Cardiac fibroblast (primary cell): ENCODE measurements at regions not wholly inside any gene's neighbourhood (a gene's known extent, or its start where the extent isn't known, plus 50 kb on each side); places are given as distances from the start of the nearest gene placed in this dataset.

Source experiments
- DNase-seq, 2 donors: peaks; one replicate each; pipeline versions ENCODE4 v3.0.0 to v3.0.0-alpha.2; 2010; ENCODE audit warnings: low read depth in 2 of 2
- H3K4me3 ChIP-seq, 2 donors: replicated peaks in 1 of 2; 1 replicate in 1 of 2; 2 replicates in 1 of 2; pipeline ENCODE4 v1.5.1; 2011; ENCODE audit warnings: low read depth in 2 of 2, low read length in 2 of 2, mild to moderate bottlenecking in 2 of 2, moderate library complexity in 1 of 2
- TF ChIP-seq, protein P1 (sequence below): IDR thresholded peaks from one replicate; pipeline ENCODE4 v1.5.1; 2011; ENCODE audit warnings: low read depth, mild to moderate bottlenecking, low read length, inconsistent platforms

- TF ChIP-seq, protein P1, sequence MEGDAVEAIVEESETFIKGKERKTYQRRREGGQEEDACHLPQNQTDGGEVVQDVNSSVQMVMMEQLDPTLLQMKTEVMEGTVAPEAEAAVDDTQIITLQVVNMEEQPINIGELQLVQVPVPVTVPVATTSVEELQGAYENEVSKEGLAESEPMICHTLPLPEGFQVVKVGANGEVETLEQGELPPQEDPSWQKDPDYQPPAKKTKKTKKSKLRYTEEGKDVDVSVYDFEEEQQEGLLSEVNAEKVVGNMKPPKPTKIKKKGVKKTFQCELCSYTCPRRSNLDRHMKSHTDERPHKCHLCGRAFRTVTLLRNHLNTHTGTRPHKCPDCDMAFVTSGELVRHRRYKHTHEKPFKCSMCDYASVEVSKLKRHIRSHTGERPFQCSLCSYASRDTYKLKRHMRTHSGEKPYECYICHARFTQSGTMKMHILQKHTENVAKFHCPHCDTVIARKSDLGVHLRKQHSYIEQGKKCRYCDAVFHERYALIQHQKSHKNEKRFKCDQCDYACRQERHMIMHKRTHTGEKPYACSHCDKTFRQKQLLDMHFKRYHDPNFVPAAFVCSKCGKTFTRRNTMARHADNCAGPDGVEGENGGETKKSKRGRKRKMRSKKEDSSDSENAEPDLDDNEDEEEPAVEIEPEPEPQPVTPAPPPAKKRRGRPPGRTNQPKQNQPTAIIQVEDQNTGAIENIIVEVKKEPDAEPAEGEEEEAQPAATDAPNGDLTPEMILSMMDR, result no peak
- H3K4me3 ChIP-seq, result no peak overlapping the region
- DNase-seq, result no peak
Observed at GRCh38 chr5:164680812-164681520, 1175.5 kb downstream of the MAT2B start.

- DNase-seq, result no peak
- TF ChIP-seq, protein P1, result no peak
- H3K4me3 ChIP-seq, result no peak overlapping the region
Observed at GRCh38 chr5:164687391-164687790, 1182.0 kb downstream of the MAT2B start.

DNA sequence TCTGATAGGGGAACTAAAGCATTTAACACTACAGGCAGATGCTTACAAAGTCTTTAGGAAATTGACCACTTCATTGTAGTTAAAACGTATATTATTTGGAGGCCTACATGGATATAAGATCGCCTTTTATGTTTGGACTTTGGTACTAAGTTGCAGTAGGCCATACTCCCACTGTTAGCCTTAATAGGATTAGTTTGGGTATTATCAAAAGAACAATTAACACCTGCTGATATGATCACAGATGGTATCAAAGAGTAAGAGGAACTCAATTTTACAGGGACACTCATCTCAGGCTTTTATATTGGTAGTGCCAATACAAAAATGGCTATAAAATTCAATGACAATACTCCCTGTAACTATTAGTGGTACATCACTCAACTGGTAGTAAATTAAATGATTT is 1183.0 kb downstream of the MAT2B start:
- no peak for DNase-seq
- H3K4me3 ChIP-seq, result no peak overlapping the region
- TF ChIP-seq, protein P1, result no peak

- DNase-seq, result no peak
- TF ChIP-seq, protein P1, result no peak
- H3K4me3 ChIP-seq, result no peak overlapping the region
Observed at GRCh38 chr5:164708831-164709230, 1203.4 kb downstream of the MAT2B start.

DNA sequence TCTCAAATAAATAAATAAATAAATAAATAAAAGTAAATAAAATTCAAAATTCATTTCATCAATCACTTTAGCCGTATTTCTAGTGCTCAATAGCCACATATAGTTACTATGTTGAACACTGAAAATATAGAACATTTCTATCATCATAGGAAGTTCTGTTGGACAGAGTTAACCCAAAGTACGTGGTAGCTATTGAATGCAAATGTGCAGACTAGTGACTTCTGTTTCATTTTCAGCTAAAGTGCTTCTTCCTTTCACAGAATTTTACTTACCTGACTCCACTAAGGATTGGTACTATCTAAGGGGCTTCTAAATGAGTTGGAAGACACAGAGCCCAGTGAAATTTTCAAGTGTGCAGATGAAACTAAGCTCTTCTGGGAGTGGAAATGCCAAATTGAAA is 1208.3 kb downstream of the MAT2B start:
- no peak for DNase-seq
- TF ChIP-seq, protein P1, result no peak
- no peak overlapping the region for H3K4me3 ChIP-seq

GRCh38 chr5:164721116-164721515 is 1215.7 kb downstream of the MAT2B start:
- TF ChIP-seq, protein P1, result no peak

GRCh38 chr5:164721656-164722055 is 1216.2 kb downstream of the MAT2B start:
- no peak for DNase-seq
- H3K4me3 ChIP-seq, result no peak overlapping the region
- TF ChIP-seq, protein P1, result no peak

More at GRCh38 chr5:164721116-164721515, 1215.7 kb downstream of the MAT2B start:
- no peak for DNase-seq
- no peak overlapping the region for H3K4me3 ChIP-seq
